K562 (cell line): ENCODE measurements at regions not wholly inside any gene's neighbourhood (a gene's known extent, or its start where the extent isn't known, plus 50 kb on each side); places are given as distances from the start of the nearest gene placed in this dataset.

ENCODE experiments used
- ATAC-seq: fragments of 200-7000 bp; cut with Tn5 transposase; 3 replicates; pipeline ENCODE4 v1.9.1; 2020; ENCODE audit warnings: moderate library complexity
- BruUV-seq: library from RNA; stranded (reverse); fragments of 400-500 nt; replicated peaks from 2 replicates; lab custom pipeline; 2021; lab: Mats Ljungman, UMichigan
- CTCF ChIA-PET: fragments of 300-600 bp; formaldehyde crosslinking; extraction: SDS; loops from one replicate; lab custom pipeline; 2021; ENCODE audit warnings: low intra/inter-chr PET ratio; lab: Yijun Ruan, JAX
- POLR2A ChIA-PET: fragments of 300-600, 350-650 bp; sonication (Branson Sonifier 250); formaldehyde crosslinking; extraction: SDS; loops from one replicate; lab custom pipeline; 2021; ENCODE audit warnings: antibody characterized with exemption, inconsistent platforms; lab: Yijun Ruan, JAX
- DNase-seq, 4 experiments: peaks; one replicate each; pipeline versions ENCODE4 v3.0.0 to v3.0.0-alpha.2; 2011 to 2018; ENCODE audit warnings: low spot score in 3 of 4, mixed read lengths in 3 of 4; ENCODE audit errors: extremely low read depth in 1 of 4
- FAIRE-seq: peaks from 2 replicates; lab custom pipeline; 2011; peaks lifted over from hg19 to GRCh38; lab: Jason Lieb, UNC
- H2AFZ ChIP-seq: 2 replicates; pipeline ENCODE4 v1.6.0; 2011; ENCODE audit warnings: low read depth, low read length, control low read depth, inconsistent platforms
- H3K27ac ChIP-seq: fragments of 200-600 bp; 3 replicates; pipeline ENCODE4 v1.8.0; 2011; ENCODE audit warnings: low read depth, mild to moderate bottlenecking, control low read depth, inconsistent platforms, low read length, moderate library complexity, mixed read lengths; ENCODE audit errors: extremely low read depth
- H3K27me3 ChIP-seq, 2 experiments: fragments of 300-600 bp in 1 of 2; 2 replicates in 1 of 2; 3 replicates in 1 of 2; pipeline versions ENCODE4 v1.6.0 to v1.8.0; 2011; ENCODE audit warnings: inconsistent platforms in 2 of 2, low read length in 2 of 2, mild to moderate bottlenecking in 1 of 2, mixed read lengths in 1 of 2, moderate library complexity in 1 of 2; ENCODE audit not compliant: control insufficient read depth in 2 of 2, insufficient read depth in 2 of 2
- H3K36me3 ChIP-seq: fragments of 300-600 bp; 3 replicates; pipeline ENCODE4 v1.8.0; 2011; ENCODE audit warnings: mild to moderate bottlenecking, low read length, inconsistent platforms; ENCODE audit not compliant: control insufficient read depth, insufficient read depth
- H3K4me1 ChIP-seq, 2 experiments: fragments of 200-600 bp in 1 of 2; replicated peaks in 1 of 2; 2 replicates in 1 of 2; 3 replicates in 1 of 2; pipeline versions ENCODE4 v1.5.1 to v1.8.0; 2011; ENCODE audit warnings: inconsistent platforms in 2 of 2, low read length in 2 of 2, mild to moderate bottlenecking in 1 of 2, mixed read lengths in 1 of 2, moderate library complexity in 1 of 2; ENCODE audit not compliant: control insufficient read depth in 2 of 2, insufficient read depth in 2 of 2
- H3K4me2 ChIP-seq: 2 replicates; pipeline ENCODE4 v1.6.1; 2011; ENCODE audit warnings: low read length, control low read depth, inconsistent platforms, mixed read lengths; ENCODE audit not compliant: insufficient read depth
- H3K4me3 ChIP-seq: fragments of 200-600 bp; sonication (generic), shearing (Covaris generic); 2 replicates; pipeline ENCODE4 v1.5.1; 2016; ENCODE audit warnings: control low read depth, inconsistent platforms
- H3K79me2 ChIP-seq: fragments of 200-600 bp; 3 replicates; pipeline ENCODE4 v1.8.0; 2011; ENCODE audit warnings: low read length, inconsistent platforms; ENCODE audit not compliant: control insufficient read depth, insufficient read depth
- H3K9ac ChIP-seq, 2 experiments: 2 replicates each; pipeline versions ENCODE4 v1.6.0 to v1.6.1; 2011; ENCODE audit warnings: low read depth in 2 of 2, low read length in 2 of 2, control low read depth in 1 of 2, inconsistent platforms in 1 of 2, mild to moderate bottlenecking in 1 of 2, mixed read lengths in 1 of 2; ENCODE audit not compliant: insufficient read depth in 1 of 2
- H3K9me1 ChIP-seq: one replicate; pipeline ENCODE4 v1.6.0; 2011; ENCODE audit warnings: inconsistent platforms, mild to moderate bottlenecking, low read length, moderate library complexity; ENCODE audit not compliant: control insufficient read depth, insufficient read depth
- H3K9me3 ChIP-seq: replicated peaks from 2 replicates; pipeline ENCODE4 v1.5.1; 2011; ENCODE audit warnings: low read depth, low read length, inconsistent platforms; ENCODE audit not compliant: control insufficient read depth, insufficient read depth
- H4K20me1 ChIP-seq: replicated peaks from 2 replicates; pipeline ENCODE4 v1.6.1; 2011; ENCODE audit warnings: low read length, inconsistent platforms, mixed read lengths; ENCODE audit not compliant: control insufficient read depth, insufficient read depth
- BMI1 ChIP-seq: fragments of 150-350 bp; IDR thresholded peaks from 2 replicates; pipeline ENCODE4 v1.6.1; 2014; ENCODE audit warnings: low read length
- ELF4 ChIP-seq: fragments of 450-650 bp; formaldehyde crosslinking; IDR thresholded peaks from 2 replicates; pipeline ENCODE4 v1.4.0; 2022; ENCODE audit warnings: missing genetic modification characterization
- MEF2D ChIP-seq: conservative IDR thresholded peaks from 2 replicates; pipeline ENCODE4 v1.6.1; 2016; ENCODE audit warnings: low read depth, missing genetic modification characterization, missing compliant biosample characterization
- MTA1 ChIP-seq: fragments of 450-650 bp; IDR thresholded peaks from 2 replicates; pipeline ENCODE4 v1.6.1; 2017; ENCODE audit warnings: borderline replicate concordance
- RBBP5 ChIP-seq: fragments of 200-600 bp; sonication (generic); IDR thresholded peaks from 2 replicates; pipeline ENCODE4 v1.6.1; 2012; ENCODE audit warnings: borderline replicate concordance, mild to moderate bottlenecking, low read length, control low read depth, inconsistent platforms; ENCODE audit not compliant: insufficient read depth, poor library complexity, severe bottlenecking
- RBM15 ChIP-seq: fragments of 200-400 bp; formaldehyde crosslinking; IDR thresholded peaks from 2 replicates; pipeline ENCODE4 v1.6.1; 2018; ENCODE audit warnings: mild to moderate bottlenecking, low read length, moderate library complexity; ENCODE audit not compliant: insufficient read depth
- VEZF1 ChIP-seq: fragments of 200-800 bp; sonication (Bioruptor generic); IDR thresholded peaks from 2 replicates; pipeline ENCODE4 v1.6.1; 2017; ENCODE audit warnings: missing genetic modification characterization, missing compliant biosample characterization
- ZBTB1 ChIP-seq: sonication (generic); formaldehyde crosslinking; IDR thresholded peaks from 2 replicates; pipeline ENCODE4 v1.8.1; 2023; ENCODE audit warnings: missing genetic modification reagents, low read depth, mild to moderate bottlenecking, borderline replicate concordance
- ZBTB12 ChIP-seq: fragments of 250-450 bp; sonication (Bioruptor Pico); IDR thresholded peaks from 2 replicates; pipeline ENCODE4 v1.4.0; 2020
- ZBTB33 ChIP-seq: sonication (generic); formaldehyde crosslinking; IDR thresholded peaks from 2 replicates; pipeline ENCODE4 v1.8.1; 2023; ENCODE audit warnings: mild to moderate bottlenecking, missing genetic modification reagents
- ZFP1 ChIP-seq: fragments of 450-650 bp; formaldehyde crosslinking; IDR thresholded peaks from 2 replicates; pipeline ENCODE4 v1.4.0; 2020; ENCODE audit warnings: mild to moderate bottlenecking, mixed read lengths
- ZKSCAN1 ChIP-seq: fragments of 150-350 bp; IDR thresholded peaks from 2 replicates; pipeline ENCODE4 v1.6.1; 2016; ENCODE audit warnings: low read depth, low read length
- ZNF217 ChIP-seq: sonication (generic); formaldehyde crosslinking; IDR thresholded peaks from 2 replicates; pipeline ENCODE4 v1.8.0; 2022; ENCODE audit warnings: mild to moderate bottlenecking, missing genetic modification reagents
- ZNF277 ChIP-seq: fragments of 250-450 bp; sonication (Bioruptor Pico); IDR thresholded peaks from 2 replicates; pipeline ENCODE4 v1.8.0; 2022; ENCODE audit warnings: inconsistent platforms, mild to moderate bottlenecking, moderate library complexity, borderline replicate concordance
- ZNF282 ChIP-seq: sonication (generic); formaldehyde crosslinking; IDR thresholded peaks from 2 replicates; pipeline ENCODE4 v1.8.1; 2023; ENCODE audit warnings: missing genetic modification reagents
- ZNF445 ChIP-seq: fragments of 250-450 bp; sonication (Bioruptor Pico); IDR thresholded peaks from 2 replicates; pipeline ENCODE4 v1.4.0; 2020; ENCODE audit warnings: low read depth, mild to moderate bottlenecking, moderate library complexity
- ZNF75A ChIP-seq: fragments of 450-650 bp; formaldehyde crosslinking; IDR thresholded peaks from 2 replicates; pipeline ENCODE4 v1.4.0; 2020; ENCODE audit warnings: mild to moderate bottlenecking
- WGBS: fragments of 100-300 bp; shearing (Covaris generic); methylation state at CpG from one replicate; pipeline ENCODE4 v1.1.6; 2016; ENCODE audit warnings: low coverage, mixed read lengths; ENCODE audit not compliant: insufficient coverage; ENCODE audit errors: missing lambda C conversion rate; 5-methylcytosine and 5-hydroxymethylcytosine counted together
- in situ Hi-C: fragments of 300-500 bp; cut with MboI; formaldehyde crosslinking; loops from 4 replicates; pipeline ENCODE4 v1.15.0; 2018; ENCODE audit warnings: inconsistent platforms, mixed read lengths
- intact Hi-C: fragments of 100-400 bp; cut with micrococcal nuclease; formaldehyde crosslinking; loops from 2 replicates; pipeline ENCODE4 v1.14.2; 2022

- TF ChIP-seq MTA1, result no peak
- no peak for TF ChIP-seq ZNF75A (CRISPR knock-in tag)
- no peak for TF ChIP-seq ZKSCAN1
- no peak for TF ChIP-seq ZBTB12 (CRISPR knock-in tag)
These were observed 1094.7 kb downstream of the BCL11A start (continued) for GRCh38 chr2:59458800-59459199.

GRCh38 chr2:59456285-59456684 lies 1097.2 kb downstream of the BCL11A start:
- in situ Hi-C loops (no loop called here), intact Hi-C loops (no loop called here)
- Histone ChIP-seq H3K27ac (no peak overlapping the region), H3K9ac (no peak overlapping the region), H3K4me3 (no peak overlapping the region), H3K79me2 (no peaks in the 10 kb centered on the region), H3K27me3 (no peaks in the 10 kb centered on the region), H3K9me1 (no peaks in the 10 kb centered on the region), H3K9me3 (no peaks in the 10 kb centered on the region), H2AFZ (no peak overlapping the region), H3K36me3 (no peaks in the 10 kb centered on the region), H3K4me2 (no peak overlapping the region), H3K4me1 (no peaks in the 10 kb centered on the region), H4K20me1 (no peaks in the 10 kb centered on the region)
- POLR2A ChIA-PET, result no interaction called here
- FAIRE-seq, result no peak
- CTCF ChIA-PET, result no interaction called here
- BruUV-seq, result no TSS peak
- no peak for ATAC-seq
- no peak for DNase-seq
- WGBS, result 8% methylated on average over 2 of the region's 2 CpGs
- no peak for TF ChIP-seq ZNF277 (CRISPR knock-in tag)
- no peak for TF ChIP-seq ELF4 (CRISPR knock-in tag)
- no peak for TF ChIP-seq ZNF217 (CRISPR knock-in tag)
- no peak for TF ChIP-seq VEZF1 (CRISPR knock-in tag)
- no peak for TF ChIP-seq RBM15
- no peak for TF ChIP-seq ZBTB33
- no peak for TF ChIP-seq MEF2D (tag)
- no peak for TF ChIP-seq ZFP1 (CRISPR knock-in tag)
- no peak for TF ChIP-seq ZNF282
- TF ChIP-seq ZBTB1, result no peak
- TF ChIP-seq BMI1, result no peak
- TF ChIP-seq RBBP5, result no peak
- no peak for TF ChIP-seq ZNF445 (CRISPR knock-in tag)
